Adipocyte (in vitro differentiated cells): ENCODE measurements at regions not wholly inside any gene's neighbourhood (a gene's known extent, or its start where the extent isn't known, plus 50 kb on each side); places are given as distances from the start of the nearest gene placed in this dataset.
A peak's percentile ranks its signal among the peaks of the same experiment; 100 is the strongest.

ENCODE experiments used
- DNase-seq: peaks from one replicate; pipeline ENCODE4 v3.0.0-alpha.2; 2015; ENCODE audit warnings: low read depth
- H3K27me3 ChIP-seq: replicated peaks from 2 replicates; pipeline ENCODE4 v1.7.0; 2013; ENCODE audit warnings: mild to moderate bottlenecking, low read length, moderate library complexity; ENCODE audit not compliant: control insufficient read depth, insufficient read depth
- H3K36me3 ChIP-seq: 2 replicates; pipeline ENCODE4 v1.7.0; 2013; ENCODE audit warnings: low read length, mild to moderate bottlenecking, moderate library complexity; ENCODE audit not compliant: control insufficient read depth, insufficient read depth, severe bottlenecking
- H3K4me1 ChIP-seq: 2 replicates; pipeline ENCODE4 v1.7.0; 2013; ENCODE audit warnings: mild to moderate bottlenecking, low read length, moderate library complexity; ENCODE audit not compliant: control insufficient read depth, insufficient read depth
- H3K4me3 ChIP-seq: 2 replicates; pipeline ENCODE4 v1.7.0; 2013; ENCODE audit warnings: mild to moderate bottlenecking, low read length, moderate library complexity
- H3K9ac ChIP-seq: 2 replicates; pipeline ENCODE4 v1.7.0; 2013; ENCODE audit warnings: mild to moderate bottlenecking, low read length, moderate library complexity
- H3K9me3 ChIP-seq: 2 replicates; pipeline ENCODE4 v1.7.0; 2013; ENCODE audit warnings: mild to moderate bottlenecking, low read length, moderate library complexity; ENCODE audit not compliant: control insufficient read depth

GRCh38 chr5:81896764-81897163, 75.1 kb upstream of the ATG10 start:
- Histone ChIP-seq H3K9me3 (peaks cover 2% of the 10 kb centered on the region), H3K4me3 (no peak overlapping the region), H3K27me3 (no peaks in the 10 kb centered on the region), H3K36me3 (no peaks in the 10 kb centered on the region), H3K9ac (no peak overlapping the region), H3K4me1 (no peaks in the 10 kb centered on the region)
- DNase-seq = peak; percentile 24

- no peak overlapping the region for H3K4me3 ChIP-seq
- H3K9ac ChIP-seq = no peak overlapping the region
- no peaks in the 10 kb centered on the region for H3K36me3 ChIP-seq
- peak; percentile 7 for DNase-seq
- H3K4me1 ChIP-seq = no peaks in the 10 kb centered on the region
- H3K27me3 ChIP-seq = no peaks in the 10 kb centered on the region
- H3K9me3 ChIP-seq = peaks cover 3% of the 10 kb centered on the region
These were observed 76.5 kb upstream of the ATG10 start for GRCh38 chr5:81895307-81895706.

GRCh38 chr5:81893961-81894360, 77.9 kb upstream of the ATG10 start:
- DNase-seq = no peak
- Histone ChIP-seq H3K4me3 (no peak overlapping the region), H3K9me3 (peaks cover 3% of the 10 kb centered on the region), H3K4me1 (no peaks in the 10 kb centered on the region), H3K27me3 (no peaks in the 10 kb centered on the region), H3K9ac (no peak overlapping the region), H3K36me3 (no peaks in the 10 kb centered on the region)

GRCh38 chr5:81884871-81885270, 87.0 kb upstream of the ATG10 start:
- no peak for DNase-seq

GRCh38 chr5:81883371-81883770, 88.5 kb upstream of the ATG10 start:
- DNase-seq = no peak

More at GRCh38 chr5:81884871-81885270, 87.0 kb upstream of the ATG10 start:
- Histone ChIP-seq H3K9me3 (no peaks in the 10 kb centered on the region), H3K4me3 (no peak overlapping the region), H3K36me3 (no peaks in the 10 kb centered on the region), H3K9ac (no peak overlapping the region), H3K27me3 (no peaks in the 10 kb centered on the region), H3K4me1 (no peaks in the 10 kb centered on the region)

GRCh38 chr5:81881595-81881994, 90.2 kb upstream of the ATG10 start:
- no peaks in the 10 kb centered on the region for H3K36me3 ChIP-seq
- DNase-seq = no peak
- H3K4me1 ChIP-seq = peaks cover 10% of the 10 kb centered on the region
- peaks cover 3% of the 10 kb centered on the region for H3K27me3 ChIP-seq
- H3K4me3 ChIP-seq = no peak overlapping the region
- no peak overlapping the region for H3K9ac ChIP-seq
- H3K9me3 ChIP-seq = no peaks in the 10 kb centered on the region

More at GRCh38 chr5:81883371-81883770, 88.5 kb upstream of the ATG10 start:
- Histone ChIP-seq H3K9ac (no peak overlapping the region), H3K36me3 (no peaks in the 10 kb centered on the region), H3K9me3 (no peaks in the 10 kb centered on the region), H3K4me3 (no peak overlapping the region), H3K27me3 (peaks cover 3% of the 10 kb centered on the region), H3K4me1 (peaks cover 3% of the 10 kb centered on the region)

GRCh38 chr5:81879936-81880335, 91.9 kb upstream of the ATG10 start:
- H3K27me3 ChIP-seq = peaks cover 3% of the 10 kb centered on the region
- no peak for DNase-seq

GRCh38 chr5:81878333-81878732, 93.5 kb upstream of the ATG10 start:
- Histone ChIP-seq H3K9me3 (peaks cover 6% of the 10 kb centered on the region), H3K4me3 (no peak overlapping the region), H3K36me3 (no peaks in the 10 kb centered on the region), H3K27me3 (peaks cover 3% of the 10 kb centered on the region), H3K9ac (no peak overlapping the region), H3K4me1 (peaks cover 10% of the 10 kb centered on the region)
- DNase-seq = no peak

More at GRCh38 chr5:81879936-81880335, 91.9 kb upstream of the ATG10 start:
- H3K36me3 ChIP-seq = no peaks in the 10 kb centered on the region
- H3K4me3 ChIP-seq = no peak overlapping the region
- no peak overlapping the region for H3K9ac ChIP-seq
- peaks cover 10% of the 10 kb centered on the region for H3K4me1 ChIP-seq
- H3K9me3 ChIP-seq = peaks cover 1% of the 10 kb centered on the region

- DNase-seq = no peak
- H3K9ac ChIP-seq = no peak overlapping the region
These were observed 104.8 kb upstream of the ATG10 start for GRCh38 chr5:81866994-81867393.

GRCh38 chr5:81860778-81861177, 109.9 kb upstream of the SSBP2 start:
- Histone ChIP-seq H3K4me3 (no peak overlapping the region), H3K36me3 (no peaks in the 10 kb centered on the region), H3K4me1 (no peaks in the 10 kb centered on the region), H3K9me3 (no peaks in the 10 kb centered on the region), H3K9ac (no peak overlapping the region), H3K27me3 (no peaks in the 10 kb centered on the region)
- DNase-seq = no peak

More at GRCh38 chr5:81866994-81867393, 104.8 kb upstream of the ATG10 start:
- Histone ChIP-seq H3K4me3 (no peak overlapping the region), H3K9me3 (no peaks in the 10 kb centered on the region), H3K36me3 (no peaks in the 10 kb centered on the region), H3K4me1 (no peaks in the 10 kb centered on the region), H3K27me3 (no peaks in the 10 kb centered on the region)

GRCh38 chr5:81859624-81860023, 108.7 kb upstream of the SSBP2 start:
- Histone ChIP-seq H3K36me3 (no peaks in the 10 kb centered on the region), H3K9me3 (no peaks in the 10 kb centered on the region), H3K4me3 (no peak overlapping the region), H3K9ac (no peak overlapping the region), H3K27me3 (no peaks in the 10 kb centered on the region), H3K4me1 (peaks cover 6% of the 10 kb centered on the region)
- no peak for DNase-seq
